Fibroblast of lung (primary cell): ENCODE measurements at regions not wholly inside any gene's neighbourhood (a gene's known extent, or its start where the extent isn't known, plus 50 kb on each side); places are given as distances from the start of the nearest gene placed in this dataset.

Experiments used
- EZH2 ChIP-seq: IDR thresholded peaks from 2 replicates; pipeline ENCODE4 v1.5.1; 2012; ENCODE audit warnings: low read length, control low read depth, mild to moderate bottlenecking; ENCODE audit errors: missing control alignments
- TF ChIP-seq, protein P1 (sequence below), 2 donors: IDR thresholded peaks in 1 of 2; conservative IDR thresholded peaks in 1 of 2; 1 replicate in 1 of 2; 2 replicates in 1 of 2; pipeline ENCODE4 v1.5.1; 2011 to 2012; ENCODE audit warnings: low read length in 2 of 2, control low read depth in 1 of 2, inconsistent platforms in 1 of 2, low read depth in 1 of 2, mild to moderate bottlenecking in 1 of 2

DNA sequence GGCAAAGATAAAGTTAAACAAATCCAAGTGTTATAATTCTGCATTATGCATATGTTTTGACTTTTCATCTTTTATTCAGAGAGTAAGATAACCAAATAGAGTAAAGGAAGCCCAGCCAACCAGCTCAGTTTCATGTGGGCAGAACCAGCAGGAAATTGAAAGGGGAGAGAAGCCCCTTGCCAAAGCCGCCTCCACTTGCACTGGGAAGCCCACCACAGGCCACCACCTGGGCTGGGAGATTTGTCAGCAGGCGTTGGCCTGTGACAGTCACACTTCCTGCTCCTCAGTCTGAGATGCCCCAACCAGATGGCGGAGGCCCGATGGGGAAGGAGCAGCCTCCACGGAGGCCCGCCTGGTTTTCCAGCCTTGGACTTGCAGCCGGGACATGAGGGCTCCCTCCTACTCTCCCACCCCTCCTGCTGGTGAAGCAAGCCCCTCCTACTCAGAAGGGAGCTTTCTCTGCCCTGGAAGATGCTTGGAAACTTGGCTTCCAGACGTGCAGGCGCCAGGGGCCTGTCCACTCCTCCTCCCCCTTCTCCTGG is 166.8 kb upstream of the SULF2 start:
- TF ChIP-seq, protein P1, sequence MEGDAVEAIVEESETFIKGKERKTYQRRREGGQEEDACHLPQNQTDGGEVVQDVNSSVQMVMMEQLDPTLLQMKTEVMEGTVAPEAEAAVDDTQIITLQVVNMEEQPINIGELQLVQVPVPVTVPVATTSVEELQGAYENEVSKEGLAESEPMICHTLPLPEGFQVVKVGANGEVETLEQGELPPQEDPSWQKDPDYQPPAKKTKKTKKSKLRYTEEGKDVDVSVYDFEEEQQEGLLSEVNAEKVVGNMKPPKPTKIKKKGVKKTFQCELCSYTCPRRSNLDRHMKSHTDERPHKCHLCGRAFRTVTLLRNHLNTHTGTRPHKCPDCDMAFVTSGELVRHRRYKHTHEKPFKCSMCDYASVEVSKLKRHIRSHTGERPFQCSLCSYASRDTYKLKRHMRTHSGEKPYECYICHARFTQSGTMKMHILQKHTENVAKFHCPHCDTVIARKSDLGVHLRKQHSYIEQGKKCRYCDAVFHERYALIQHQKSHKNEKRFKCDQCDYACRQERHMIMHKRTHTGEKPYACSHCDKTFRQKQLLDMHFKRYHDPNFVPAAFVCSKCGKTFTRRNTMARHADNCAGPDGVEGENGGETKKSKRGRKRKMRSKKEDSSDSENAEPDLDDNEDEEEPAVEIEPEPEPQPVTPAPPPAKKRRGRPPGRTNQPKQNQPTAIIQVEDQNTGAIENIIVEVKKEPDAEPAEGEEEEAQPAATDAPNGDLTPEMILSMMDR (conservative IDR thresholded peaks at IDR 0.05 in 1 of 2, IDR thresholded peaks at IDR 0.05 in 1 of 2; ENCODE audit: low read depth in 1 of 2, low read length in 2 of 2), result no peak
- no peak for TF ChIP-seq EZH2
